ENCODE measurements at regions not wholly inside any gene's neighbourhood (a gene's known extent, or its start where the extent isn't known, plus 50 kb on each side); places are given as distances from the start of the nearest gene placed in this dataset.

DNA sequence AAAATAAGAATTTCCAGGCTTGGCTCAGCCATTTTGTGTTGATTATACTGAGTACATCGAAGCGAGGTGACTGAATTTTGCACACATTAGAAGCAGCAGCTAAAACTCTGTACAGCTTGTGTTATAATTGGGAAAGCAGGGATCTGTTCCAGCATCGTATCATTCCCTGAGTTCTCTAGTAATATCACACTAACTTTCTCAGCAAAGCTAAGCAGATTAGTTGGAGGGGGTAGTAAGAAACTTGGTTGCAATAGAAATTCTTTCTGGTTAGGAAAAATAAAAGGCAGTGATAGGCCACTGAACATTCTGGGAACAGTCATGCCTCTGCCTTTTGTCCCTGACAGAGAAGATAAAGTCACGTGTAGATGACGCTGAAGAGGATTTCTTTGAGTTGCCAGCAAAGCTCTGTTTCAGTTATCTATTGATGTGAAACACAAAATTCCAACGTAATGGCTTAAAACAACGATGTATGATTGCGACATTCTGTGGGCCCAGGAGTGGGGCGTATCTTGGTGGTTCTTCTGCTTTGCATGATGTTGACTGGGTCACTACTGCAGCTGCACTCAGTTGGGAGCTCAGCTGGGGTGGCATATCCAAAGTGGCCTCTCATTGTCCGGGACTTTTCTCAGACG, 202.1 kb upstream of the MEX3C start:
- no peak for DNase-seq (ENCODE audit: low read depth in 2 of 2)

DNA sequence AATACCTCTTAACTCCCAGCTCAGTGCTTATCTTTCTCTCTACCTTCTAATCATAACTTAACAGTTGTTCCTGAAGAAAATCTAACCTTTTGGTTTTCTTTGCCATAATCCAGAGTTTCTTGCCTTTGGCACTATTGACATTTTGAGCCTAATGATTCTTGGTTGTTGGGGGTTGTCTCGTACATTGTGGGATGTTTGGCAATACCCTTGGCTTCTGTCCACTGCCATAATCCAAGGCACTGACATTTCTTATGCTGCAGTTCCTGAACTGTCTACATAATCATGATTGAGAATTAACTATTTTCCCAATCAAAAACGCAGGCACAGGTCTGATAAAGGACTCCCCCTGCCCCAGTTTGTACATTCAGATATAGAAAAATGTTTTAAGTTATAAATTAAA, 203.2 kb upstream of the MEX3C start:
- DNase-seq (ENCODE audit: low read depth in 2 of 2): no peak

GRCh38 chr18:51401912-51402311, 204.4 kb upstream of the MEX3C start:
- DNase-seq (ENCODE audit: low read depth in 2 of 2): no peak

DNA sequence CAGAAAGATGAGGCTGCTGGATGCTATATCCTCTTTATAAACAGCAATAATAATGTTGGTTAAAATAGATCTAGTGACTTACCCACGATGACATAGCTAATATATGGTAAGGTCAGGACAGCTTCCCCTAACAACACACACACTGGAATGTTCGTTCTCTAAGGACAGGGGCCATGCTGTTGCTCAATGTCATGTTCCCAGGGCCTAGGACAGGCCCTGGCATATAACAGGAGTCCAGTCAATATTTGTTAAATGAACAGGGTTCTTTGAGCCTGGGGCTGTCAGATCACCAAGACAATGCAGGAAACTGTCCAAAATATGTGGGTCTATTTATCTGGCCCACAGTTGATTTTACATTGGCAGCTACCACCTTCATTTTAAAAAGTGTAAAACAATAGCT, 207.1 kb upstream of the MEX3C start:
- no peak for DNase-seq (ENCODE audit: low read depth in 2 of 2)

DNA sequence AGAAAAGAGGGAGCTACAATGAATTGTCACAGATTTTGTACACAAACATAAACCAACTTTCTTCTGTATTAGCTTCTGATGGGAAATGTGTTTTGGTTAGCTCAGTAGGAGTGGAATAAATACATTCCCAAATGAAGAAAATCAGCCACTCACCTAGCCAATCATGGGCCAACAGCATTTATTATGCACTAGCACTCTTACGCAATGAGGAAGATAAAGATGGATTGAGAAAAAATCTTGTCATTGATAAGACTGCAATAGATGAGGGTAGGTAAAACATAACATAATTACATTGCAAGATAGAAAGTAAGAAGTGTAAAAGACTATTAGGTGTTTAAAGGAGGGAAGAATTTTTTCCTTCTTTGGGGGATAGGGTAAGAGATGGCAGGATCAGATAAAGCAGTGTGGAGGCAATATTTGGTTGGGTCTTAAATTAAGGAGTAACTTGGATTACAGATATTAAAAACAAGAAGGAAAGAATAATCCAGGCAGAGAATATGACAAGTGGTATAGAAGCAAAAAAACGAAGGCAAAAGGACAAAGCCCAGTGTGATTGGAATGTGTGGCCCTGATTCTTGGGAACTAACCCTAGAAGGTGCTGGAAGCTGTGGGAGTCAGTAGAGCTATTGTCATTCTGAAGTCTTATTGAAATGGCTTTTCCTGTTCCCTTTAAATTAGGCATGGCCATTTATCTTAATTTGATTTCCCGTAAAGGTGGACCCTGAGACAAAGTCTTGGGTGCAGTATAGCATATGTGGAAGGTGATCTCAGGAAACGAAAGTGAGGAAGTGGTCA, 208.4 kb upstream of the MEX3C start:
- no peak for DNase-seq (ENCODE audit: low read depth in 2 of 2)

DNA sequence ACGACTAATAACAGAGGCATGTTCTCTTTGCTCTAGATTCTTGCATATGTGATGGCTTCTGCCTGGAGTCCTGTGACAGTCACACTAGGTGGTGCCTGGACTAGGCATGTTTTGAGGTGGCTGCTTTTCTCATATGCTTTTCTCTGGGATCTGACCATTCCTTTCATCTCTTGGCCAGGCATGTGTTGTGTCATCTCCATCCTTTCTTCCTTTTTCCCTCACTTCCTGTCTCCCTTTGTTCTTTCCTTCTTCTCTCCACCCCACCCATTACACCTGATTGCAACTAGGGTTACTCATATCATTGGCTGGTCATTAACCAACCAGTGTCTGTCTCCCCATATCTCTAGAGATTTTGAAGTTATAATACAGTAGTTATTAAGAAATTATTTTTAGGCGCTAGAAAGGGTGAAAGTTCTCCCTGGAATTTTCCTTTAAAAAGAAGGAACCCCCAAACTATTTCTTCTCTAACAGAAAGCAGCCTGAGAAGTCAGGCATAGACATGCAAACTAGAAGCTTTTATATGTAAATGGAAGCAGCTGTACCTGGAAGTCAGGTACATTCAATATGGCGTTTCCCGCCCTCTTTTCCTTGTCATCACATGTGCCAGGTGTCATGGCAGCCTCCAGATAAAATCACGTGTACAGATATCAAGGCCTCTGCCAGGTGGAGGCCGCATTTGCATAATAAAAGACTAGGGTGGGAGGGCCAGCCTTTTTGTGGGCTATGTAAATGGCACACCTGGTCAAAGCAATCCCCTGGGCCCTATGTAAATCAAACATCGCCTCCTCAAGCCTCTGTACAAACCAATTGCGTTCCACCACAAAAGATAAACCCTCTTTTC, 220.4 kb upstream of the MEX3C start:
- DNase-seq (ENCODE audit: low read depth in 2 of 2): no peak

DNA sequence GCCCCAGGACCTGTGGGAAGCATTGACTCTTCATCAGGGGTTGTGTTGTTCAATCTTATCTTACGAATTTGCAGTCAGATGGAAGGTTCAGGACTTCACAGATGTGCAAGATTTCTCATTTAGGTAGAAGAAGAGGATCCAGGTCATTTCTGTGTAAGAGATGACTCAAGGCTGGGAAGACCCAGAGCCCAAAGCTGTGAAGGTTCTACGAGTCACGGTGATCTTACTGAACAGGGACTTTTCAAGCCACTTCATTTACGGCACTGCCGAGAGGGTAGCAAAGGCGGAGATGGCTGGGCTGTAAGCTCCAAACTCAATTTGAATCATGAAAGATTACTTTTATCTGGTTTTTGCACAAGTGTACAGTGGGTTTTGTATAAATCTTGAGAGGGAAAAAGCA, 228.0 kb upstream of the MEX3C start:
- no peak for DNase-seq (ENCODE audit: low read depth in 2 of 2)

GRCh38 chr18:51425889-51426288, 228.4 kb upstream of the MEX3C start:
- no peak for DNase-seq (ENCODE audit: low read depth in 2 of 2)

- DNase-seq (ENCODE audit: low read depth in 2 of 2): no peak
These were observed 229.5 kb upstream of the MEX3C start for GRCh38 chr18:51426996-51427395.

- DNase-seq (ENCODE audit: low read depth in 2 of 2): no peak
These were observed 232.2 kb upstream of the MEX3C start for GRCh38 chr18:51429644-51430043.

DNA sequence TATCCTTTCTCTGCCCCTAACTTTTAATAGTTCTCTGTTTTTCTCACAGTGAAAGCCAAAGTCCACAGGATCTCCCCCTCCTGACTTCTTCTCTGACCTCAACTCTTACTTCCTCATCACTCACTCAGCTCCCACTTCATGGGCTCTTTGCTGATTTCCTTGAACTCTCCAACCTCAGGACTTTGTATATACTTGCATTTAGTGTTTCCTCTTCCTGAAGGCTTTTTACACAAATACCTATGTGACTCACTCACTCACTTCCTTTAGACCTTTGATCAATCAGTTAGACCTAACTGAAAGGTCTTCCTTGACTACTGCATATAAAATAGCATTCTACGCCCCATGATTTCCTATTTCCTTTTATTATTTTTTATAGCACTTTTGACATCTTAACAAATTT, 233.1 kb upstream of the MEX3C start:
- DNase-seq (ENCODE audit: low read depth in 2 of 2): no peak

- DNase-seq (ENCODE audit: low read depth in 2 of 2): no peak
These were observed 235.8 kb upstream of the MEX3C start for GRCh38 chr18:51433296-51433695.

- no peak for DNase-seq (ENCODE audit: low read depth in 2 of 2)
These were observed 236.4 kb upstream of the MEX3C start for GRCh38 chr18:51433881-51434280.

- no peak for DNase-seq (ENCODE audit: low read depth in 2 of 2)
These were observed 240.1 kb upstream of the MEX3C start for GRCh38 chr18:51437280-51438271.

DNA sequence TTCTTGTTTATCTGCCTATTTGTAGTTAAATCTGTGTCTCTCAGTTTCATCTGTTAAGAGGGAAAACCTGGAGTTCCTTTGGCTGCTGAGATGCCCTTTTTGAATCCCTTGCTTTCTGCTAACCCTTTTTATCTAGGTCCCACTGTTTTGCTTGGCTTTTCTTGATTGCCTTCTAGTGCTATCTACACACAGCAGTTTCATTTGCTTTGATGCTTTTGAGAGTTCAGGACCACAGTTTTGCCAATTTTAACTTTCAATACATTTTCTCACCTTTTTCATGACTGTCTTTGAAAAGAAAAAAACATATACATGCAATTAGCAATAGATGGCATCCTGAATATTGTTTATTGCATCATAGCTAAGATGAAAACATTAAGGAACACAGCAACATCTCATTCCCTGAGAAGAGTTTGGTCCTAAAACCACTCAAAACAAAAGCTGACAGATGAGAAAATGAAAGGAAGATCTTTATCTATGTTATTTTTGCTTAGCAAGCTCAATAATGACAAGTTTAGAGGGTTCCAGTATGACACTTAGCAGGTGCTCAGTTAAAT, 241.4 kb upstream of the MEX3C start:
- no peak for DNase-seq (ENCODE audit: low read depth in 2 of 2)

DNA sequence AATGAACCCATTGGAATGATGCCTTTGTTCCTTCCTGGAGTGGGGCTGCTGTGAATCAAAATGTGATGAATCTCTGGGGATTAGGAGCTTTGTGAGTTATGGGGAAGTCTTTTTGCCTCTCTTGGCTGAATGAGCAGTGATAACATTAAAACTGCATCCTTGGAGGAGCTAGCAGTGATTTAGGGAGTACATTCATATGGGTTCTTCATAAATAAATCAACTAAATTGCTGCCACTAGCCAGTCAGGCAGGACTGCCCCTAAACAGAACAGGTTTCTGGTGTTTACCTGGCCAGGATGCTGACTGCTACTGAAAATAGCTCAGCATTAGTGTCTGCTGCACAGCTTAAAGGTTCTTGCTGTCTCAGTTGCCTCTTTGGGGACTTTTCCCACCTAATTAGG, 244.5 kb upstream of the MEX3C start:
- DNase-seq (ENCODE audit: low read depth in 2 of 2): no peak

DNA sequence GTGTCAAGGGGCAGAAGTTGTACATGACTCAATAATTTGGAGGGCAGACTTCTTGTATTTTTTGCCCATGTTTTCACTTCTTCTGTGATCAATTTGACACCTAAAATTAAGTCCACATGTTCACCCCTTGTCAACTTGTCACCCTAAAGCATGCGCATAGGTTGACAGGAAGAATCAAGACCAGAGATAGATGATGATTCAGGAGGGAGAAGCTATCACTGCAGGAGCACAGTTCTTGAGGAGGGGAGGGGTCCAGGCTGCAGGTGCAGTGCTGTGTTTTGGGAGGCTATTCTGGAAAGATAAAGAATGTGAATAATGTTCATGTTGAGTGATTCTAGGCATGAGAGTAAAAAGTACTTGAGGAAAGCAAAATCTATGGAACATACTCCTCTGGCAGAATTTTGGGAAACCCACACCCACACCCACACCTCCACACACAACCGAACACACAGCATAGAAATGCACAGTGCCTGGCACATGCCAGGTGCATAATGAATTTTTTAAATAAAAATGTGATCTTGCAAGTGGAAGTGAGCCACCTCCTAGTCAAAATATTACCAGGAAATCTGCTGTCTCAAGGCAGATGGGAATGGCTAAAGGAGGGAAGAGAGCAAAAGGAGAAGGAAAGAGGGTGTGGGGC, 249.2 kb upstream of the MEX3C start:
- no peak for DNase-seq (ENCODE audit: low read depth in 2 of 2)

GRCh38 chr18:51447351-51448342, 250.2 kb upstream of the MEX3C start:
- no peak for DNase-seq (ENCODE audit: low read depth in 2 of 2)

- no peak for DNase-seq (ENCODE audit: low read depth in 2 of 2)
These were observed 251.5 kb upstream of the MEX3C start for GRCh38 chr18:51448949-51449348.

Data from fibroblast of skin of left quadriceps (primary cell).